GM12878 (cell line): ENCODE measurements at regions not wholly inside any gene's neighbourhood (a gene's known extent, or its start where the extent isn't known, plus 50 kb on each side); places are given as distances from the start of the nearest gene placed in this dataset.

Source experiments
- CTCF ChIP-seq, 3 experiments: IDR thresholded peaks in 2 of 3; conservative IDR thresholded peaks in 1 of 3; 2 replicates each; pipeline ENCODE4 v1.5.1; 2011; ENCODE audit warnings: low read depth in 3 of 3, low read length in 3 of 3, mild to moderate bottlenecking in 3 of 3, control low read depth in 2 of 3, moderate library complexity in 2 of 3, inconsistent platforms in 1 of 3, mixed read lengths in 1 of 3; ENCODE audit not compliant: control insufficient read depth in 2 of 3, insufficient read depth in 1 of 3; ENCODE audit errors: extremely low read depth in 1 of 3
- TAF1 ChIP-seq: IDR thresholded peaks from 2 replicates; pipeline ENCODE4 v1.6.1; 2011; ENCODE audit warnings: mild to moderate bottlenecking, low read depth, low read length, borderline replicate concordance
- ZNF274 ChIP-seq: IDR thresholded peaks from one replicate; pipeline ENCODE4 v1.8.0; 2011; ENCODE audit not compliant: insufficient read length, insufficient read depth

GRCh38 chr1:229004066-229004833 is 266.7 kb upstream of the RAB4A start:
- TF ChIP-seq CTCF (IDR thresholded peaks at IDR 0.05 in 2 of 3, conservative IDR thresholded peaks at IDR 0.05 in 1 of 3; ENCODE audit: control insufficient read depth in 2 of 3, extremely low read depth in 1 of 3, insufficient read depth in 1 of 3, low read depth in 3 of 3, low read length in 3 of 3) (no peak), TAF1 (no peak), ZNF274 (no peak)
